ENCODE measurements at regions not wholly inside any gene's neighbourhood (a gene's known extent, or its start where the extent isn't known, plus 50 kb on each side); places are given as distances from the start of the nearest gene placed in this dataset.
A peak's percentile ranks its signal among the peaks of the same experiment; 100 is the strongest.

- DNase-seq (ENCODE audit: low read depth): peak; percentile 40
These were observed 64.9 kb downstream of the C6orf58 start for GRCh38 chr6:127641905-127642304.

Measured in RPMI7951 (cell line).